Testis (tissue), 2 donors: ENCODE measurements at regions not wholly inside any gene's neighbourhood (a gene's known extent, or its start where the extent isn't known, plus 50 kb on each side); places are given as distances from the start of the nearest gene placed in this dataset.

Source experiments
- POLR2A ChIP-seq: fragments of 450-650 bp; IDR thresholded peaks from one replicate; pipeline ENCODE4 v1.6.1; 2017; ENCODE audit warnings: antibody characterized with exemption, mild to moderate bottlenecking, moderate library complexity
- TF ChIP-seq, protein P1 (sequence below), 3 experiments: fragments of 450-650 bp in 2 of 3; fragments of 200-600 bp in 1 of 3; sonication (generic) in 1 of 3; IDR thresholded peaks; one replicate each; pipeline ENCODE4 v1.5.1; 2016 to 2019; ENCODE audit warnings: antibody characterized with exemption in 3 of 3, mild to moderate bottlenecking in 2 of 3, moderate library complexity in 1 of 3

- TF ChIP-seq, protein P1, sequence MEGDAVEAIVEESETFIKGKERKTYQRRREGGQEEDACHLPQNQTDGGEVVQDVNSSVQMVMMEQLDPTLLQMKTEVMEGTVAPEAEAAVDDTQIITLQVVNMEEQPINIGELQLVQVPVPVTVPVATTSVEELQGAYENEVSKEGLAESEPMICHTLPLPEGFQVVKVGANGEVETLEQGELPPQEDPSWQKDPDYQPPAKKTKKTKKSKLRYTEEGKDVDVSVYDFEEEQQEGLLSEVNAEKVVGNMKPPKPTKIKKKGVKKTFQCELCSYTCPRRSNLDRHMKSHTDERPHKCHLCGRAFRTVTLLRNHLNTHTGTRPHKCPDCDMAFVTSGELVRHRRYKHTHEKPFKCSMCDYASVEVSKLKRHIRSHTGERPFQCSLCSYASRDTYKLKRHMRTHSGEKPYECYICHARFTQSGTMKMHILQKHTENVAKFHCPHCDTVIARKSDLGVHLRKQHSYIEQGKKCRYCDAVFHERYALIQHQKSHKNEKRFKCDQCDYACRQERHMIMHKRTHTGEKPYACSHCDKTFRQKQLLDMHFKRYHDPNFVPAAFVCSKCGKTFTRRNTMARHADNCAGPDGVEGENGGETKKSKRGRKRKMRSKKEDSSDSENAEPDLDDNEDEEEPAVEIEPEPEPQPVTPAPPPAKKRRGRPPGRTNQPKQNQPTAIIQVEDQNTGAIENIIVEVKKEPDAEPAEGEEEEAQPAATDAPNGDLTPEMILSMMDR (IDR thresholded peaks at IDR 0.05): no peak
- no peak for TF ChIP-seq POLR2A
These were observed 74.3 kb downstream of the ANKRD60 start for GRCh38 chr20:58154113-58154512.
